AG08396 (cell line): ENCODE measurements at regions not wholly inside any gene's neighbourhood (a gene's known extent, or its start where the extent isn't known, plus 50 kb on each side); places are given as distances from the start of the nearest gene placed in this dataset.
"Not testable (repeated sequence)": the region's sequence is repeated elsewhere in the genome, so short reads cannot be mapped to it uniquely, and the experiment has no call there.

Source experiments
- DNase-seq: peaks from one replicate; pipeline ENCODE4 v3.0.0; 2012; ENCODE audit warnings: low spot score, mixed read lengths

DNA sequence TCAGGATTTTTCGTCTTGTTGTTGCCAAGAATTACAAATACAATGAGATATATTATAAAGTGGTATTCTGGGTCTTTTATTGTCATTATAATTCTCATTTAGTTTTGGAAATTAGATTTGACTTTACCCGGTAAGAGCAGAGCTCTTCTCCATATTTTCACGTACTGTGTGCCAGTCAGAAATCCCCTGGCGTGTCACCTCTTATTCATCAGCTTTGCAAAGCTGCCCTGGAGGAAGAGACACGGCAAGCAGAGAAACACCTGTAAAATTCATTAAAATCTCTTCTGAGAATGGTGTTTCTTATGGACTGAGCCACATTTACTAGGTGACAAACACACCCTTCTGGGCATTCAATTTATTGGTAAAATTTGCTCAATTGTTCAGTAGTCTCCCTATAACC, 440.4 kb downstream of the HINT1 start:
- no peak for DNase-seq

DNA sequence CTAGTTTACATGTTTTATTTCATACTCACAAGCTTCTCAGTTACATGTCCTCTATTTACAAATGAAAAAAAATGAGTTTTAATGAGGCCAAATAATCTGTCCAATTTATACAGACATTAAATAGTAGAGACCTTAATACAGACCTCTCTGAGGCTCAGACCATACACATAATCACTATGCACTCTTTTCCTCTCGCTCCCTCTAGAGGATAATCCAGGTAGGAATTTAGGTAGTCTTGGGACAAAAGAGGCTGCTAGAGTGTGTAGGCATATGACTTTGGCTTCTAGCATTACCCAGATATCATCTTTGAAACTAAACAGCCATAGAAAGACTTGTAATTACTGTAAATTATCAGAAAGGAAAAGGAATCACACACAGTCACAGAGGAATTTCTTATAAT, 444.7 kb downstream of the HINT1 start:
- no peak for DNase-seq

DNA sequence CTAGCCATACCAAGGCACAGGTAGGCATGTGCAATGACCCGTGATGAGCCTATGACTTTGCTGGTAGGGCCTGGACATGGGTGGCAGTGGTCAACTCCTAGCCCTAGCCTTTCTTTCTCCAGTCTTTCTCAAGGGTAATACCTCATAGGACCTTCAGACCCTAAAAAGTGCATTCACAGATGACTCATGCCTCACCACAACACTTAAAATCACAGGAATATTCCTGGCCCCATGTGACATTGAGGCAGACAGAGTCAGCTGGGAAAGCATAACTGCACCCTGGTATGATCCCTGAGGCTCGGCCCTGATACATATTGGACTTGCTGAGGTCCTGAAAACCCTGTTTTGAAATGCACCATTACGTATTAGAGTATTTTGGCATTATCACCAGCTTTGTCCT, 449.5 kb downstream of the HINT1 start:
- DNase-seq = no peak

DNA sequence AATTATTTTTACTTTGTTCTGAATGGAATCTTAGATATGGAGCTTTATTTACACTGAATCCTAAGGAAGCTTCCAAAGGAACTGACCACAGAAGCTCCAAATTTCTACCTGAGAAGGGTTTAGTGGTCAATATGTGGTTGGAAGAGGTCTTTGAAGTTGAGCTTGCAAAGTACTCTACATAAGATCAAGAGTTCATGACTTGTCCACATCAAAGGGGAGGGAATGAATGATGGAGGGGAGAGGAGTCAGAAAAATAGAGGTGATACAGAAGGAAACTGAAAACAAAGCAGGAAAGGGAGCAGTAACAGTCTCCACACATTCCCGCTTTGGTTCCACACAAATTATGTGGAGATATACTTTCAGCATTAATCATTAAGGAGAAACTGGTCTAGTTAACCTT, 450.9 kb downstream of the HINT1 start:
- DNase-seq = no peak

DNA sequence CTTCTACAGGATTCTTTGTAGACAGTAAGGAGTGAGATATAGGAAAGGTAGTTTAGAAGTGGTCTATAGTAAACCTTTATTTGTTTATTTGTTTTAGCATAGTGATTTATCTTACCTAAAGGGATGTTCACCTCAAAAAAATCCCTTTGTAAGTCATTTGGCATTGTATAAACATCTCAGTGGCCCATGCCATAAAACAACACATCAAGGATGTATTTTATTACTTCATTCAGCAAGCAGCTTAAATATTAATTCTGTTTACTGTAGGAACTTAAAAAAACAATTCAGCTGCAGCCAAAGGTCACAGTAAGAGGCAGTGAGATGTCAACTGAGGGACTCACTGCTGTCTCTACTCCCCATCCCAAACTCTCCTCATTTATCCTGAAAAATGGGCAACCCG, 452.7 kb downstream of the HINT1 start:
- DNase-seq = no peak

DNA sequence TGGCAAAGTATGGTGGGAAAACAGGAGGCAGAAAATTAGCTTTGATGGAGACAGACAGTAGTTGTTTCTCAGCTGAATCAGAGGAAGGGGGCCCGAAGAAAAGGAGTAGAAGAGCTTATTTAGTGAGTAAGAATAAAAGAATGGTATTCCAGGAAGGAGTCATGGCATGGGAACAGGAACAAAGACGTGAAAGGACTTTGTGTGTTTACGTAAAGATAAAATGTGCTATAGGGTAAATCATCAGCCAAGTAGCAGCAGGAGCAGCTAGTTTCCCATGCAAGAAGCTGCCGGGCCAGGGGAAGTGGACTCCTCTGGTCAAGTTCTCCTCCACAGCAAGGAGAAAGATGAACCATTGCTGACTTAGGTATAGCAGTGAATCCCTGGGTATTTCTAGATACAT, 454.5 kb downstream of the HINT1 start:
- no peak for DNase-seq

DNA sequence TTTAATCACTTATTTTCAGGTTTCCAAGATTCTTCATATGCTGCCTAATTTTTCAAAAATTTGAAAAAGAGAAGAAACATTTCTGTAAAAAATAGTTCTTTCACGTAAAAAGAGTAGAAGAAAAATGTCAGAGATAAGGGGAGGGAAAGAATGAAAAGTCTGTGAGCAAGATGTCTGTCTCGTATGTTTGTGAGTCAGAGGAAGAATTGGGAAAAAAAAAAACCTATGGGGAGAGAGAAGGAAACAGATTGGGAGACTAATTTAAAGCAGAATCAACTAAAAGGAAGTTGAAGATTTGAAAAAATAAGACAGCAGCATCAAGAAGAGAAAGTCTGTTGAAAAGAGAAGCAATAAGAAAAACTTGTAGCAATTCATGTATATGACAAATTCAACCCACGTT, 456.3 kb downstream of the HINT1 start:
- no peak for DNase-seq

DNA sequence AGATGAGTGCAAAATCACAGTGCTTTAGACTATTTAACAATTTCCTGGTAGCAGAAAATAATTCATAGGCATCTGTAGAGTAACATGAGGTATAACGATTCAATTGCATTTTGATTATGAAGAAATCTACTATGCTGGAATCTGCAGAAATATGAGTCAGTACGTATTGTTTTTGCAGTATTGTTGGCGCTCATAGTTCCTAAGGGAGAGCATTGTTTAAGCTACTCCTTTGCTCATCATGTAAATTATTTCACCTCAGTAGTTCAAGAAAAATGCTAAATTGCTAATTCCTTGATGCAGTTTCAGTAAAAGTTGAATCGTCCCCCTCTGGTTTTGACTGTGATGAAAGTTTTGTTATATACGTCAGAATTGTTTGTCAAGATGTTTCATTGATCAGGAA, 458.4 kb downstream of the HINT1 start:
- DNase-seq = no peak

DNA sequence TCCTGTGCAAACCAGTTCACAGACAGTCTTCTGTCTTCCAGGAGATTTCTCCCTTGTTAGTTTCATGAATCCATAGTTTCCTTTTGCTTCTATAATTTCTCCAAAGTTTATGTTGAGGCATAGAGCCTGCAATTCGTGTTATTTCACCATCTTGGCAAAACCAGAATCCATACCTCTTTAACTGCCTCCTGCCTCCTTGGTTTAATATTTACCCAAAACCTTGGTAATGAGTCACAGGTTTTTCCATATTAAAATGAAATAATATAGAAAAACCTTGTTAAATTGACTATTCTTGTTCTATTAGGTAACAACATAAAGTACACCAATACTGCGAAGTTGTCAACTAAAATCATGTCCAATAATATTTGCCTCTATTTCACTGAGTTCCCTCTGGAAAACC, 459.7 kb downstream of the HINT1 start:
- no peak for DNase-seq

DNA sequence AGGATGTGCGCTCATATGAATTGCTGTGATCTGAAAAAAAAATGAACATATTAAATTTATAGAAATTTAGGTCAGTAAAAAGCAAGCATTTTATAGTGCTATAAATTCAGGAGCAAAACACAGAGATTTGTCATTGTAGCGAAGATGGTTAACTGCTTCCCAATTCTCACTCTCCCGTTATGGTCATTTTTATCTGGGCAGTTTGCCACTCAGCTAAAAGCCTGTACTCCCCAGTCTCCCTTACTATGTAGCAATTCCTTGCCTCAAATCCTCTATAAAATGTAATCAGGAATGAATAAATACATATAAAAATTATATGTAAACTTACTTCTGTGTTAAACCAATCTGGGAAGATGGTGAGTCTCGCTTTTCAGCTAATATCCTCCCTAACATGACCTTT, 471.5 kb downstream of the HINT1 start:
- no peak for DNase-seq

DNA sequence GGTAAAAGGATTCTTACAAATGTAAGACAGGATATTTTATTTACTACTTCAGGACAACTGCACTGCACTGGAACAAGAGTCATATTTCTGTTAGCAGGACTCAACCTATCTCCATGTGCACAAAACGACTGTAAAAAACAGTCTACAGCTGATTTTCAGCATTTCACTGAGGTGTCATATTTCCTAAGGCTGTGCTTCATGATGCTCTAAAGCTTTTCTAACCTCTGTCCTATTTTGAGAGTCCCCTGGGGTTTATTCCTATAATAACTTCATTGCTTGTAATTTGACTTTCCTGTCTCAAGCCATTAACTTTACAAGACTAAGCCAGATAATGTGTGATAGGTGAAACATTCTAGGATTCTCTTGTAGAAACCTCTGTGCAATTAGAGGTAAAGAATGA, 472.3 kb downstream of the HINT1 start:
- no peak for DNase-seq

DNA sequence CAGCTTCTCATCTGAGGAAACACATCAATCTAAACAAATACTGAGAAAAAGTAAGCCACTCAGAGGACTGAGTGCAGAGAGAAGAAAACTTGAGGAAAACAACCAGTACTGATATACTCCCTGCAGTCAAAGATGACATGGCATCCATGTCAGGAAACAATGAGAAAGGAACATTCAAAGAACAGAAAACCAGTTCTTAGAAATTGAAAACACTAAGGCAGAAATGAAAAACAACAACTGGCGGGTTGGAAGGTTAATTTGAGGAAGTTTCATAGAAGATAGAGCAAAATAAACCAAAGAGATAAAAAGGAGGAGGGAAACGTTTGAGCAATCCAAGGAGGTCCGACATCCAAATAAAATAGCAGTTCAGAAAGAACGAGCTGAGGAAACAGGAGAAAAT, 475.2 kb downstream of the HINT1 start:
- no peak for DNase-seq

DNA sequence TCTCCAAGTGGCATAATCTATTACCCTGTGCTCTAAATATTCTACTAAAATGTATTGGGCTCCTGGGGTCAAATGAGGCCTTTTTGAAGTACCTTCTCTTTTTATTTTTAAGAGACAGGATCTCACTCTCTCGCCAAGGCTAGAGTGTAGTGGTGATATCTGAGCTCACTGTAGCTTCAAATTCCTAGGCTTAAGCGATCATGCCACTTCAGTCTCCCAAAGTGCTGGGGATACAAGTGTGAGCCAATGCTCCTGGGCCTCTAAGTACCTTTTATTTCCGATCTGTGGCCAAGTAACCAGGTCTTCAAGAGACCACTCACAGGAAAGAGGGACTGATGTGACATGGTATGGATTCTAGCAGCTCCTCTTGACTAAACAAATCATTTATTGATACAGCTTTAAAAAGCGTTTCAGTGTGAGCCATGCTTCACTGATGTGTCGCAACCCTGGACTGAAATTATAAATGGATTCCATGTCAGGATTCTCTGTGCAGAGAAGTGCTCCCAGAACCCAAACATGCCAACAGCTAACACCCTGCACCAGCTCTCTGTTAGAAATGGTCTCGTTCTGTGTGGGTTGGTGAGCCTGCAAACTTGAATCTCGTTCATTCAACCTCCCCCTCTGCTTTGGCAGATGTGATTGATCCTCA, 477.8 kb downstream of the HINT1 start:
- DNase-seq = no peak

DNA sequence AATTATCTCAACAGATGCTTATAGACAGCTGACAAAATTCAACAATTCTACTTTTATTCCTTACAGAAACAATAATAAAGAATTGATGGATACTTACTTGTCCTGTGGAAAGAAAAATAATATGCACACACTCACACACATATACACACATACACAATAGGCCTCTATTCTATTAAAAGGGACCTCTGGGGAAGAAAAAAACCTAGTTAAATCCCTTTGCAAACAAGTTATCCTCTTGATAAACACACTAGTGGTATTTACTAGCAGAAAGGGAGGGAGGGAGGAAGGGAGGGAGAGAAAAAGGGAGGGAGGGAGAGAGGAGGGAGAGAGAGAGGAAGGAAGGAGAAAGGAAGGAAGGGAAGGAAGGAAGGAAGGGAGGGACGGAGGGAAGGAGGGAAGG, 486.4 kb downstream of the HINT1 start:
- no peak for DNase-seq

DNA sequence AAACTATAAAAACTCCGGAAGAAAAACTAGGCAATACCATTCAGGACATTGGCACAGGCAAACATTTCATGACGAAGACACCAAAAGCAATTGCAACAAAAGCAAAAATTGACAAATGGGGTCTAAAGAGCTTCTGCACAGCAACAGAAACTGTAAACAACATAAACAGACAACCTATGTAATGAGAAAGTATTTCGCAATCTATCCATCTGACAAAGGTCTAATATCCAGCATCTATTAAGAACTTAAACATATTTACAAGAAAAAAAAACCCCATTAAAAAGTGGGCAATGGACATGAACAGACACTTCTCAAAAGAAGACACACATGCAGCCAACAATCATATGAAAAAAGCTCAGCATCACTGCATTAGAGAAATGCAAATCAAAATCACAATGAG, 498.6 kb downstream of the HINT1 start:
- no peak for DNase-seq

DNA sequence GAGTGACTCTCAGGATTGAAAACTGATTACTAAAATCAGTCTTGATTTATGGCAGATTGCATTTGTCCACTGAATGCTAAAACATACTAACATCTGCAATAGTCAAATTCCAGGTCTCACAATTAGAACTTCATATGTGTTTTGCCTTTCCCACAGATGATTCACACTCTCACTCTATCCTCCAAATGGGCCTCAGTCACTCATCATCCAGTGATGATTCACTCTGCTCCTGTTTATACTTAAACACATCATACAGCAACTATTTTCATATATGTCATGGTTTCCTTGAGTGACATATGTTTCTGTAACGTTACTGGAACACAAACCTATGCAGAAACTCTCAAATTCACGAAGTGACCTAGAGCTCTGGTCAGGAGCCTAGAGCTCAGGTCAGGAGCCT, 512.9 kb downstream of the HINT1 start:
- no peak for DNase-seq

DNA sequence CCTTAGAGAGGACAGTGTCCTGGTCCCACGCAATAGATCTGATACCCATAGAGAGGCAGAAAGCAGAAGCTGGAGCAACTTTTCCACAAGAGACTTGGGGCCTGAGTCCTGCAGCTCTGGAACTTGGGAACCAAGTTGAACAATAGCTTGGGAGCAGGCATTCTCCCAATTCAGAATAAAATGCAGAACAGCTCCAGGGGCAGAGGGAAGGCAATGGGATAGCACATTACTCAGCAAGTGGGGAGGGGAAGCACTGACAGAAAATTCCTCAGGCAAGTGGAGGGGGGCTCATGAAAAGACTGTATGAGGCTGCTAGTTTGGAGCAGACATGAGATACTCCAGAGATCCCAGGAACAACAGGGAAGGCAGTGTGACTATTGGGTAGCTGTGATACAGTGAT, 513.6 kb downstream of the HINT1 start:
- no peak for DNase-seq

DNA sequence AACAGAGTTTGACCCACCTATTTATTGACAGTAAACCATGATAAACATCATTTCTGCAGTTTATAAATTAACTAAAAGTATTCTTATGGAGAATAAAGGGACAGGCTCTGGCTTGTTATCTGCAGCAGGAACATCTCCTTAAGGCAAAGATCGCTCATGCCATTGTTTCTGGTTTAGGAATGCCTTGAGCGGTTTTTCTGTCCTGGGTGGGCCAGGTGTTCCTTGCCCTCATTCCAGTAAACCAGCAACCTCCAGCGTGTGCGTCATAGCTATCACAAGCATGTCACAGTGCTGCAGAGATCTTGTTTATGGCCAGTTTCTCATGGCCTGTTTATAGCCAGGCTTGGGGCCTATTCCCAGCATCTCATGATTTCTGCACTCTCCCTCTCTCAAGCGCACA, 521.7 kb downstream of the HINT1 start:
- no peak for DNase-seq

DNA sequence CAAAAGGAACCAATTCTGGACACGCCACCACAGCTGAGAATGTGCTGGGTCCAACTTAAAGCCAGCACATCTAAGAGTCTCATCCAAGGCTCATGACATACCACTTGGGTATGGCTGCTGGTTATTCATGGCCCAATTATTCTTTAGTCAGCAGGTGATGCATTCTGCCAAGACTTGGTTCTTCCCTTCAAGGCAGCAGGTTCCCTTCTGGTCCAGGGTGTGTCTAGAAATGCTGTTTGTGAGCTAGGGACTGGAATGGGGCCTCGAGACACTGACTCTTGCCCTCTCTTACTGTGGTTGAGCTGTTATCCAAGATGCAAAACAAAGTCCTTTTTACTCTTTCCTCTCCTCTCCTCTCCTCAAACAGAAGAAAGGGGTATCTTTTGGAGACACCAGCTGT, 522.6 kb downstream of the HINT1 start:
- DNase-seq = no peak

DNA sequence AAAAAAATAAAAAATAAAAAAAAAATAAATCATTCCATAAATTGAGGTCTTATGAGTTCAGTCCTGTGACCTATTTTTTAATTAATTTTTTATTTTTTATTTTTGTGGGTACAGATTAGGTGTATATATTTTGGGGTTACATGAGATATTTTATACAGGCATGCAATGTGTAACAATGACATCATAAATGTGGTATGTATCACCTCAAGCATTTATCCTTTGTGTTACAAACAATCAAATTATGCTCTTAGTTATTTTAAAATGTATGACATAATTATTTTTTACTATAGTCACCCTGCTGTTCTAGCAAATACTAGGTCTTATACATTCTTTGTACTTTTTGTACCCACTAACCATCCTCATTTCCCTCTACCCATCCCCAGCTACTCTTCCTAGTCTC, 537.9 kb downstream of the HINT1 start:
- no peak for DNase-seq

DNA sequence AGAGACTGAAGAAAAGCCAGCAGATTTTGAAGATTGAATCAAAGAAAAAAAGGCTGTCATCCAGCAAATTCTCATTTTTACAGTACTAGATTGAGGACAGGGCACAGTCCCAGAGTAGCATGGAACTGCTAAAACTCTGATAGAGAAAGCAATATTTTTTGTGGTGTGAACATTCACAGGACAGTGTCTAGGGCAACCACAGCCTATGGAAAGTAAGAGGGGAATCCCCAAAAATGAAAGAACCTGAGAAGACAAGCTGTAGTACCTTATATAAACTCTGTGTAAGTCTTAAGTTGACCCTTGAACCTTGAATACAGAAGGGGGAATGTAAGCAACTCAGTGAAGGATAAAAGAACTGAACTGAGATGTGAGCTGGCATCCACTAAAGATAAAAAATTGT, 540.3 kb downstream of the HINT1 start:
- no peak for DNase-seq

DNA sequence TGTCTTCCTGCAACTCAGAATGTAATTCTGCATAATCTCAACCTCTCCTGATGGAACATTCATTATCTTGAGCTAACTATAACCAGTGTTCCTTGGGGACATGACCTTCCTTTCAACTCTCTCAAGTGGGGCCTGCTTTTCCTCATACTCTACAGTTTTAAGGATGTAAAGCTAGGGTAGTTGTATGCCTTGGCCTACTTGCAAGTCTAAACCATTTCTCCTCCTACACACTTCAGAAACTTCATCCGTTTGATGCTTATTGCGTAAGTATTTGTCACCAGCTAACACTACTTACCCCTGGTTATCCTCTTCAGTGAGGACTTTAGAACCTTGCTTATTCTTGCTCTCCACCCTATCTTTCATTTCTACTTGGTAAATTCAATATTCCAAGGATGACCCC, 548.9 kb downstream of the HINT1 start:
- DNase-seq = no peak

DNA sequence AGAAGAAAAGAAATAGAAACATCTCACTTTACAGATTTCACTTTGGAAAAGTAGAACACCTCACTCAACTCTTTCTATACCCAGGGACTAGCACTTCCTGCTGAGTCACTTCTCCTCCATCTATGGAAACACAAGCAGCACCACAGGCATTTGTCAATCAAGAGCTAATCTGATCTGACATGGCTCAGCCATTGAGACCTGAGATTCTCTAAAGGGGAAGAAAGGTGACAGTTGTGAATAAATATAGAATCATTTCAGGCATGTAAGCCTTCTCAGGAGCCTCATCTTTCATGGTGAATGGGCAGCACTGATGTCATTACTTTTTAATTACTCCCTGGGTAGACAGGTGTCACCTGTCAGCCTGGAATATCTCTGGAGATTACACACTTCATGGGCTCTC, 559.8 kb downstream of the HINT1 start:
- DNase-seq = no peak

DNA sequence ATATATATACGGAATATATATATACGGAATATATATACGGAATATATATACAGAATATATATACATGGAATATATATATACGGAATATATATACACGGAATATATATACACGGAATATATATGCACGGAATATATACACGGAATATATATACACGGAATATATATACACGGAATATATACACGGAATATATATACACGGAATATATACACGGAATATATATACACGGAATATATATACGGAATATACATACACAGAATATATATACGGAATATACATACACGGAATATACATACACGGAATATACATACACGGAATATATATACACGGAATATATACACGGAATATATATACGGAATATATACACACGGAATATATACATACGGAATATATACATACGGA, 568.4 kb downstream of the HINT1 start:
- not testable (repeated sequence) for DNase-seq

DNA sequence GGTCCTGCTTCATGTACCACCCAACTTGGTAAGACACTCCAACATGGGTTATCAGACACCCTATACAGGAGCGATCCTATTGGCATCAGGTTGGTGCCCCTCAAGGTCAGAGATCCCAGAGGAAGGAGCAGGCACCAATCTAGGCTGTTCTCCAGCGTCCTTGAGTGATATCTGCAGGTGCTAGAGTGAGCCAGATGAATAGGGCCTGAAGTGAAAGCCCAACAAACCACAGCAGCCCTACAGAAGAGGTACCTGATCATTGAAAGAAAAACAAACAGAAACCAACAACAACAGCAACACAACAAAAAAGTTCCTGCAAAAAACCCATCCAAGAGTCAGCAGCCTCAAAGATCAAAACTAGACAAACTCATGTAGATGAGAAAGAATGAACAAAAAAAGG, 584.8 kb downstream of the HINT1 start:
- DNase-seq = no peak
